Left renal pelvis (tissue), 4 donors: ENCODE measurements at regions not wholly inside any gene's neighbourhood (a gene's known extent, or its start where the extent isn't known, plus 50 kb on each side); places are given as distances from the start of the nearest gene placed in this dataset.
"Not testable (repeated sequence)": the region's sequence is repeated elsewhere in the genome, so short reads cannot be mapped to it uniquely, and the experiment has no call there.

Experiments
- DNase-seq, 4 donors: peaks; one replicate each; pipeline ENCODE4 v3.0.0-alpha.2; 2013; ENCODE audit warnings: low read depth in 4 of 4, low spot score in 3 of 4

GRCh38 chr11:115645631-115646317, 141.6 kb upstream of the CADM1 start:
- no peak for DNase-seq

- DNase-seq = no peak
Measured at GRCh38 chr11:115644856-115645255, 140.6 kb upstream of the CADM1 start.

GRCh38 chr11:115643549-115644270, 139.5 kb upstream of the CADM1 start:
- no peak for DNase-seq

- no peak for DNase-seq
Measured at GRCh38 chr11:115642660-115643059, 138.4 kb upstream of the CADM1 start.

- DNase-seq = no peak
Measured at GRCh38 chr11:115637599-115638241, 133.5 kb upstream of the CADM1 start.

GRCh38 chr11:115636753-115637527, 132.7 kb upstream of the CADM1 start:
- DNase-seq = no peak

GRCh38 chr11:115633977-115634376, 129.8 kb upstream of the CADM1 start:
- not testable (repeated sequence) for DNase-seq

GRCh38 chr11:115632061-115632460, 127.8 kb upstream of the CADM1 start:
- DNase-seq = no peak

GRCh38 chr11:115631609-115632008, 127.4 kb upstream of the CADM1 start:
- no peak for DNase-seq

- no peak for DNase-seq
Measured at GRCh38 chr11:115630214-115630613, 126.0 kb upstream of the CADM1 start.

- DNase-seq = no peak
Measured at GRCh38 chr11:115629456-115630015, 125.3 kb upstream of the CADM1 start.

- DNase-seq = no peak
Measured at GRCh38 chr11:115627666-115628460, 123.6 kb upstream of the CADM1 start.

GRCh38 chr11:115627071-115627470, 122.9 kb upstream of the CADM1 start:
- DNase-seq = no peak

GRCh38 chr11:115626414-115626813, 122.2 kb upstream of the CADM1 start:
- DNase-seq = no peak

GRCh38 chr11:115625502-115625901, 121.3 kb upstream of the CADM1 start:
- no peak for DNase-seq

GRCh38 chr11:115624065-115624464, 119.8 kb upstream of the CADM1 start:
- no peak for DNase-seq

GRCh38 chr11:115623021-115623451, 118.8 kb upstream of the CADM1 start:
- DNase-seq = peak in 3 of 4 donors; percentile 51 to 55 (median 53)

GRCh38 chr11:115618428-115618827, 114.2 kb upstream of the CADM1 start:
- DNase-seq = no peak

GRCh38 chr11:115617767-115618166, 113.6 kb upstream of the CADM1 start:
- no peak for DNase-seq

- DNase-seq = no peak
Measured at GRCh38 chr11:115616971-115617370, 112.8 kb upstream of the CADM1 start.
